Upper lobe of left lung (tissue), 6 donors: ENCODE measurements at regions not wholly inside any gene's neighbourhood (a gene's known extent, or its start where the extent isn't known, plus 50 kb on each side); places are given as distances from the start of the nearest gene placed in this dataset.

Source experiments
- ATAC-seq, 2 donors: fragments of 200-7000 bp; cut with Tn5 transposase; one replicate each; pipeline ENCODE4 v1.9.1; 2022; ENCODE audit warnings: mild to moderate bottlenecking in 2 of 2, moderate library complexity in 2 of 2; ENCODE audit not compliant: low FRiP score in 2 of 2
- DNase-seq, 2 donors: peaks; one replicate each; pipeline ENCODE4 v3.0.0-alpha.2; 2019 to 2020
- H3K27ac ChIP-seq, 4 donors: fragments of 200-600 bp; sonication (generic); one replicate each; pipeline ENCODE4 v1.5.1; 2016 to 2019
- H3K27me3 ChIP-seq, 4 donors: fragments of 200-600 bp; sonication (generic); one replicate each; pipeline ENCODE4 v1.5.1; 2017 to 2019
- H3K36me3 ChIP-seq, 4 donors: fragments of 200-600 bp; sonication (generic); one replicate each; pipeline ENCODE4 v1.5.1; 2016 to 2019
- H3K4me1 ChIP-seq, 4 donors: fragments of 200-600 bp; sonication (generic); one replicate each; pipeline ENCODE4 v1.5.1; 2018 to 2019
- H3K4me3 ChIP-seq, 4 donors: fragments of 200-600 bp; sonication (generic); one replicate each; pipeline ENCODE4 v1.5.1; 2017 to 2019; ENCODE audit warnings: mild to moderate bottlenecking in 2 of 4, moderate library complexity in 1 of 4
- H3K9me3 ChIP-seq, 4 donors: fragments of 200-600 bp; sonication (generic); one replicate each; pipeline ENCODE4 v1.5.1; 2018 to 2019
- CTCF ChIP-seq, 6 experiments: fragments of 450-650 bp in 4 of 6; fragments of 200-600 bp in 2 of 6; sonication (generic) in 2 of 6; IDR thresholded peaks; one replicate each; pipeline ENCODE4 v1.5.1; 2016 to 2019; ENCODE audit warnings: antibody characterized with exemption in 6 of 6
- EP300 ChIP-seq, 4 donors: sonication (generic); formaldehyde crosslinking; IDR thresholded peaks; one replicate each; pipeline ENCODE4 v1.5.1; 2017; ENCODE audit warnings: antibody characterized with exemption in 4 of 4, control low read depth in 2 of 4
- POLR2A ChIP-seq, 4 donors: fragments of 450-650 bp; IDR thresholded peaks; one replicate each; pipeline ENCODE4 v1.5.1; 2016 to 2017; ENCODE audit warnings: antibody characterized with exemption in 4 of 4, mild to moderate bottlenecking in 2 of 4
- POLR2AphosphoS5 ChIP-seq, 2 donors: sonication (generic); formaldehyde crosslinking; IDR thresholded peaks; one replicate each; pipeline ENCODE4 v1.5.1; 2017; ENCODE audit warnings: antibody characterized with exemption in 2 of 2
- WGBS, 2 donors: methylation state at CpG; one replicate each; pipeline ENCODE4 v1.1.5; 2017 to 2018; 5-methylcytosine and 5-hydroxymethylcytosine counted together
- donor health status: DM: no; HTN: no; CAD: no; lungs with moderate emphysema.
- donor health status: DM: no; HTN: yes; CAD: no; lungs with severe emphysema.

DNA sequence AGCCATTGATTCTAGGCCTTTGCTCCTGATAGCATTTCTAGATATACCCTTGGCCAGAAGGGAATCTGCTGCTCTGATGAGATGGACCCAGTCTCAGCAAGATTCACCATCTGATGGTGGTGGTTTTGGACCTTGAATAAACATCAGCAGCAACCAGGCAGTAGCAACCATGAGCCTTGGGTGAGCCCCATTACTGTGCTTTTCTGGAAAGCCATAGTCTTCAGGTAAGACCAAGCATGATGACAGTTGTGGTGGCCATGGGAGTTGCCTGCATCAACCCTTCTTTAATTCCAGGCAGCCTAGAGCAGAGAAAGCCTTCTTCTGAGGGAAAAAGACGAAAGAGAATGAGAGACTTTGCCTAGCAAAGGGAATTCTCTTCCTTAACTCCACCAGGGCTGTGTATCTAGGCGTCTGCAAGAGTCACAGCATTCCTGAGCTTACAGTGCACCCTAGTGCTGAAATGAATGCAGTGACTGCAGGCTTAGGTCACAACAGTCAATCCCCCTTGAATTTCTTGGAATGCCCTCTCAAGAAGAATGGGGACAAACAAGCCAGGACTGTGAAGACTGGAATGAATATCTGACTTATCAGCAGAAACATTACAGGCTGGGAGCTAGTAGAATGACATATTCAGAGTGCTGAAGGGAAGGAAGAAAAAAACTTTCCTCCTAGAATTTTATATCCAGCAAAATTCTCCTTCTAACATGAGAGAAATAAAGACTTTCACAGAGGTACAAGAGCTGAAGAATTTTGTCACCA, 942.4 kb upstream of the PCDH20 start:
- Histone ChIP-seq H3K27me3 (no peaks in the 10 kb centered on the region), H3K36me3 (no peaks in the 10 kb centered on the region), H3K4me1 (no peaks in the 10 kb centered on the region), H3K27ac (no peak overlapping the region), H3K4me3 (no peak overlapping the region), H3K9me3 (peaks cover 0 to 4% (median 0%) of the 10 kb centered on the region in 4 donors)
- TF ChIP-seq POLR2AphosphoS5 (IDR thresholded peaks at IDR 0.05) (no peak), EP300 (IDR thresholded peaks at IDR 0.05) (no peak), CTCF (IDR thresholded peaks at IDR 0.05) (no peak), POLR2A (IDR thresholded peaks at IDR 0.05) (no peak)
- no peak for ATAC-seq
- no peak for DNase-seq
- WGBS, 2 donors, result 30 to 43% methylated on average over 2 of the region's 2 CpGs

DNA sequence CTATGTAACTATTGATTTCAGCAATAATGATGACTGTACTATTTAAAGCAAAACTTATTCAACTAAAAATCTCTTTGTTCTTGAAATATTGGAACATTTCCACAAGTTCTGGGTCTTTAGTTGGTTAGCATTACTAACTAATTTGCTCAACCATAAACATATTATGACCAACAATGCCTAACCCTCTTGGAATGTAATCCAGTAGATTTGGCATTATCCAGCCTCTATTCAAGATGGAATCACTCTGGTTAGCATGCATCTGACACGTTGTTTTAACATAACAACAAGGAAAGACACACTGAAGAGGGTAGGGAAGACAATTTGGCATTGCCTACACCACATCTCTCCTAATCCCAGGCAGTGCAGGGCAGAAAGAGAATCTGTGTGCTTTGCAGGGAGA, 941.3 kb upstream of the PCDH20 start:
- 44 to 46% methylated on average over 1 of the region's 1 CpG for WGBS, 2 donors
- Histone ChIP-seq H3K4me3 (no peak overlapping the region), H3K36me3 (no peaks in the 10 kb centered on the region), H3K9me3 (peaks cover 0 to 4% (median 0%) of the 10 kb centered on the region in 4 donors), H3K27ac (no peak overlapping the region), H3K27me3 (no peaks in the 10 kb centered on the region), H3K4me1 (no peaks in the 10 kb centered on the region)
- no peak for TF ChIP-seq CTCF (IDR thresholded peaks at IDR 0.05)
- no peak for TF ChIP-seq POLR2A (IDR thresholded peaks at IDR 0.05)
- ATAC-seq, result no peak
- DNase-seq, result no peak

DNA sequence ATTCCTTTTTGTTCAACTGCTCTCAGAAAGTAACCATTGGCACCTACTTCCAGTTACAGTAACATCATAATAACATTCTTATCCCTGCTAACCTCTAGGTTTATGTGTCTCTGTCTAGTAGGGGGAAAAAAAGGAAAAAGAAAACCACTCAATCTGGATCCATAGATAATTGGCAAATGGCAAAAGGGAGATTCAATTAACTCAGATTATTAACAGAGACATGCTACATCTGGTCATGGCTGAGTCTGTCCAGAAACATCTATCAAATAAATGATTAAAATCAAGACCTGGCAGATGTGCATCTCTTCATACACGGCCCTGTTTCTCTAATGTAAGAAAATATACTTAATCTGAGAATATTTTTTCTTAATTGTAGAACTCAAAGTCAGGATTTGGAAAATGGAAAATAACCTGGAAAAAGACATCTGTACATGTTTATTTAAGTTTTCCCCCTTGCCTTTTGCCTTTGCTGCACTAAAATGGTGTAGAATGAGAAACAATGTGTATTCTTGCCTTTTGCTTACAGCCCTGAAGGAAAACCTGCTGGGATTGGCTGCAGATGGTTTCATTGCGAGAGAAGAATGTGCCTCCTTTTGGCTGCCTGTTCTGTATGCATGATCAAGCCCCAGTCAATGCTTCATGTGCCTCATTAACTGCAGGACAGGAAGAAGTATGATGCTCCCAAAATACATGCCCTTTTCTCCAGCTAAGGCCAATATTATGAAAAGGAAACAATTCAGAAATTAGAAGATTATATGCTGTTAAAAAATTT, 921.6 kb upstream of the PCDH20 start:
- H3K27ac ChIP-seq, result no peak overlapping the region
- ATAC-seq, result no peak
- no peak for DNase-seq
- TF ChIP-seq CTCF (IDR thresholded peaks at IDR 0.05) (no peak), EP300 (IDR thresholded peaks at IDR 0.05) (no peak), POLR2AphosphoS5 (IDR thresholded peaks at IDR 0.05) (no peak), POLR2A (IDR thresholded peaks at IDR 0.05) (no peak)
- no peaks in the 10 kb centered on the region for H3K27me3 ChIP-seq
- H3K9me3 ChIP-seq, result no peaks in the 10 kb centered on the region
- no peaks in the 10 kb centered on the region for H3K36me3 ChIP-seq
- H3K4me3 ChIP-seq, result no peak overlapping the region
- H3K4me1 ChIP-seq, result no peaks in the 10 kb centered on the region
- 63% methylated on average over 2 of the region's 2 CpGs for WGBS, 2 donors

GRCh38 chr13:62336507-62336906, 920.9 kb upstream of the PCDH20 start:
- no peak overlapping the region for H3K4me3 ChIP-seq
- no peak for DNase-seq
- H3K9me3 ChIP-seq, result no peaks in the 10 kb centered on the region
- H3K4me1 ChIP-seq, result no peaks in the 10 kb centered on the region
- 38 to 59% methylated on average over 1 of the region's 1 CpG for WGBS, 2 donors
- H3K27me3 ChIP-seq, result no peaks in the 10 kb centered on the region
- no peaks in the 10 kb centered on the region for H3K36me3 ChIP-seq
- ATAC-seq, result no peak
- TF ChIP-seq CTCF (IDR thresholded peaks at IDR 0.05) (no peak), POLR2AphosphoS5 (IDR thresholded peaks at IDR 0.05) (no peak), EP300 (IDR thresholded peaks at IDR 0.05) (no peak), POLR2A (IDR thresholded peaks at IDR 0.05) (no peak)
- no peak overlapping the region for H3K27ac ChIP-seq
